ENCODE measurements at regions not wholly inside any gene's neighbourhood (a gene's known extent, or its start where the extent isn't known, plus 50 kb on each side); places are given as distances from the start of the nearest gene placed in this dataset.
A peak's percentile ranks its signal among the peaks of the same experiment; 100 is the strongest.

- TF ChIP-seq SRSF3 (IDR thresholded peaks at IDR 0.05; ENCODE audit: insufficient read depth, low read length): no peak
- no peak for TF ChIP-seq RFX5 (IDR thresholded peaks at IDR 0.05; ENCODE audit: low read depth, low read length)
- TF ChIP-seq RNF2 (IDR thresholded peaks at IDR 0.05): no peak; the same call in 1 of the 2 replicates
- peak; percentile 23 for TF ChIP-seq POU5F1 (IDR thresholded peaks at IDR 0.05; ENCODE audit: borderline replicate concordance, low read depth, low read length, partially characterized antibody)
- TF ChIP-seq FOXA1 (IDR thresholded peaks at IDR 0.05; ENCODE audit: borderline replicate concordance): no peak
- no peak for TF ChIP-seq SREBF2 (CRISPR knock-in tag; IDR thresholded peaks at IDR 0.05)
- TF ChIP-seq CBFA2T3 (IDR thresholded peaks at IDR 0.05): peak; percentile 33; the same call in 1 of the 2 replicates
- TF ChIP-seq SRSF9 (IDR thresholded peaks at IDR 0.05; ENCODE audit: borderline replicate concordance, low read depth, low read length): no peak
- TF ChIP-seq ESRRA (IDR thresholded peaks at IDR 0.05; ENCODE audit: borderline replicate concordance, low read depth): peak; percentile 51; the same call in 1 of the 2 replicates
- TF ChIP-seq SP2 (IDR thresholded peaks at IDR 0.05; ENCODE audit: extremely low read depth, low read depth, low read length, poor library complexity, severe bottlenecking): no peak
- no peak for TF ChIP-seq LCOR (CRISPR knock-in tag; IDR thresholded peaks at IDR 0.05)
- TF ChIP-seq ZNF184 (CRISPR knock-in tag; IDR thresholded peaks at IDR 0.05): no peak
- no peak for TF ChIP-seq ZNF764 (CRISPR knock-in tag; IDR thresholded peaks at IDR 0.05; ENCODE audit: low read depth)
- no peak for TF ChIP-seq CSDE1 (IDR thresholded peaks at IDR 0.05)
- TF ChIP-seq SMAD4 (CRISPR knock-in tag; conservative IDR thresholded peaks at IDR 0.05): peak; percentile 89
- TF ChIP-seq HCFC1 (IDR thresholded peaks at IDR 0.05; ENCODE audit: low read depth, low read length): no peak
- no peak for TF ChIP-seq ARID1B (IDR thresholded peaks at IDR 0.05)
- no peak for TF ChIP-seq ADNP (tag; IDR thresholded peaks at IDR 0.05)
- TF ChIP-seq POLR2AphosphoS5 (IDR thresholded peaks at IDR 0.05; ENCODE audit: control insufficient read depth, insufficient read depth, low read depth, low read length): no peak
- TF ChIP-seq HMGN3 (IDR thresholded peaks at IDR 0.05; ENCODE audit: borderline replicate concordance, extremely low read depth, insufficient read length, low read depth, low read length): no peak
- no peak for TF ChIP-seq KLF13 (tag; IDR thresholded peaks at IDR 0.05; ENCODE audit: borderline replicate concordance, low read depth)
- no peak for TF ChIP-seq CHD1 (IDR thresholded peaks at IDR 0.05; ENCODE audit: low read length)
- TF ChIP-seq ZNF592 (IDR thresholded peaks at IDR 0.05): peak; percentile 93
- TF ChIP-seq ZNF76 (CRISPR knock-in tag; IDR thresholded peaks at IDR 0.05; ENCODE audit: borderline replicate concordance): no peak; the same call in 1 of the 2 replicates
- no peak for TF ChIP-seq KDM5B (IDR thresholded peaks at IDR 0.05; ENCODE audit: insufficient replicate concordance, low read depth, low read length)
Measured at GRCh38 chr6:43951063-43951755, 176.0 kb downstream of the MRPL14 start (continued).

All from K562 (cell line).